PC-3 (cell line): ENCODE measurements at regions not wholly inside any gene's neighbourhood (a gene's known extent, or its start where the extent isn't known, plus 50 kb on each side); places are given as distances from the start of the nearest gene placed in this dataset.

Experiments used
- EZH2 ChIP-seq: fragments of 300-600 bp; sonication (generic); IDR thresholded peaks from one replicate; pipeline ENCODE4 v1.6.1; 2017; ENCODE audit warnings: antibody characterized with exemption, mild to moderate bottlenecking, low read length; ENCODE audit not compliant: unreplicated experiment
- TF ChIP-seq, protein P1 (sequence below): fragments of 300-600 bp; sonication (generic); conservative IDR thresholded peaks from 2 replicates; pipeline ENCODE4 v1.5.1; 2017; ENCODE audit warnings: antibody characterized with exemption, low read depth, mild to moderate bottlenecking, low read length

- TF ChIP-seq, protein P1, sequence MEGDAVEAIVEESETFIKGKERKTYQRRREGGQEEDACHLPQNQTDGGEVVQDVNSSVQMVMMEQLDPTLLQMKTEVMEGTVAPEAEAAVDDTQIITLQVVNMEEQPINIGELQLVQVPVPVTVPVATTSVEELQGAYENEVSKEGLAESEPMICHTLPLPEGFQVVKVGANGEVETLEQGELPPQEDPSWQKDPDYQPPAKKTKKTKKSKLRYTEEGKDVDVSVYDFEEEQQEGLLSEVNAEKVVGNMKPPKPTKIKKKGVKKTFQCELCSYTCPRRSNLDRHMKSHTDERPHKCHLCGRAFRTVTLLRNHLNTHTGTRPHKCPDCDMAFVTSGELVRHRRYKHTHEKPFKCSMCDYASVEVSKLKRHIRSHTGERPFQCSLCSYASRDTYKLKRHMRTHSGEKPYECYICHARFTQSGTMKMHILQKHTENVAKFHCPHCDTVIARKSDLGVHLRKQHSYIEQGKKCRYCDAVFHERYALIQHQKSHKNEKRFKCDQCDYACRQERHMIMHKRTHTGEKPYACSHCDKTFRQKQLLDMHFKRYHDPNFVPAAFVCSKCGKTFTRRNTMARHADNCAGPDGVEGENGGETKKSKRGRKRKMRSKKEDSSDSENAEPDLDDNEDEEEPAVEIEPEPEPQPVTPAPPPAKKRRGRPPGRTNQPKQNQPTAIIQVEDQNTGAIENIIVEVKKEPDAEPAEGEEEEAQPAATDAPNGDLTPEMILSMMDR, result no peak
- no peak for TF ChIP-seq EZH2
These were observed 203.1 kb downstream of the ASCL1 start for GRCh38 chr12:103160622-103161021.
